Natural killer cell (primary cell): ENCODE measurements at regions not wholly inside any gene's neighbourhood (a gene's known extent, or its start where the extent isn't known, plus 50 kb on each side); places are given as distances from the start of the nearest gene placed in this dataset.

ENCODE experiments used
- ATAC-seq, 3 donors: fragments of 150-1000 bp in 2 of 3; fragments of 200-7000 bp in 1 of 3; cut with Tn5 transposase; 1 replicate in 1 of 3; 2 replicates in 2 of 3; pipeline ENCODE4 v1.10.0; 2021; ENCODE audit warnings: mild to moderate bottlenecking in 2 of 3, moderate library complexity in 2 of 3
- DNase-seq, 2 donors: peaks; one replicate each; pipeline versions ENCODE4 v3.0.0 to v3.0.0-alpha.2; 2013 to 2021; ENCODE audit warnings: mixed read lengths in 1 of 2
- H3K27ac ChIP-seq: one replicate; pipeline ENCODE4 v1.5.1; 2013; ENCODE audit warnings: mild to moderate bottlenecking, low read length
- H3K27me3 ChIP-seq: one replicate; pipeline ENCODE4 v1.6.1; 2013; ENCODE audit warnings: low read length; ENCODE audit not compliant: control insufficient read depth, insufficient read depth
- H3K36me3 ChIP-seq: one replicate; pipeline ENCODE4 v1.6.1; 2013; ENCODE audit warnings: low read length; ENCODE audit not compliant: control insufficient read depth, insufficient read depth
- H3K4me1 ChIP-seq: one replicate; pipeline ENCODE4 v1.6.1; 2013; ENCODE audit warnings: low read length; ENCODE audit not compliant: control insufficient read depth, insufficient read depth
- H3K4me3 ChIP-seq: one replicate; pipeline ENCODE4 v1.5.1; 2013; ENCODE audit warnings: low read length
- H3K9me3 ChIP-seq: one replicate; pipeline ENCODE4 v1.6.1; 2013; ENCODE audit warnings: low read length; ENCODE audit not compliant: control insufficient read depth, insufficient read depth
- H3K27ac Mint-ChIP-seq, 2 donors: one replicate each; pipeline ENCODE4 v1.8.0; 2022; ENCODE audit warnings: mild to moderate bottlenecking in 2 of 2, mixed read lengths in 2 of 2, moderate library complexity in 1 of 2
- H3K27me3 Mint-ChIP-seq, 2 donors: one replicate each; pipeline ENCODE4 v1.8.0; 2022; ENCODE audit warnings: low read depth in 2 of 2, mixed read lengths in 2 of 2
- H3K36me3 Mint-ChIP-seq: one replicate; pipeline ENCODE4 v1.8.0; 2022; ENCODE audit warnings: mixed read lengths
- H3K4me1 Mint-ChIP-seq, 2 donors: one replicate each; pipeline ENCODE4 v1.8.0; 2022; ENCODE audit warnings: mixed read lengths in 2 of 2
- H3K4me3 Mint-ChIP-seq: one replicate; pipeline ENCODE4 v1.8.0; 2022; ENCODE audit warnings: mild to moderate bottlenecking, moderate library complexity, mixed read lengths
- H3K9me3 Mint-ChIP-seq, 2 donors: one replicate each; pipeline ENCODE4 v1.8.0; 2022; ENCODE audit warnings: mixed read lengths in 2 of 2
- WGBS: methylation state at CpG from one replicate; pipeline ENCODE4 v1.1.7; 2013; ENCODE audit warnings: missing lambda C conversion rate; ENCODE audit not compliant: insufficient coverage; 5-methylcytosine and 5-hydroxymethylcytosine counted together
- intact Hi-C: fragments of 100-400 bp; cut with micrococcal nuclease; formaldehyde crosslinking; loops from one replicate; pipeline ENCODE4 v1.14.2; 2022
- TF ChIP-seq, protein P1 (sequence below): fragments of 200-600 bp; IDR thresholded peaks from one replicate; pipeline ENCODE4 v1.8.0; 2022; ENCODE audit warnings: antibody characterized with exemption

GRCh38 chr2:173715441-173715840 is 249.7 kb downstream of the SP3 start:
- Mint-ChIP-seq H3K27ac (no peak overlapping the region), H3K4me3 (no peak overlapping the region), H3K27me3 (peaks cover 6 to 9% of the 10 kb centered on the region in 2 donors), H3K9me3 (no peaks in the 10 kb centered on the region), H3K4me1 (no peaks in the 10 kb centered on the region), H3K36me3 (no peaks in the 10 kb centered on the region)
- no peaks in the 10 kb centered on the region for H3K4me1 ChIP-seq
- H3K4me3 ChIP-seq: no peak overlapping the region
- H3K27ac ChIP-seq: no peak overlapping the region
- TF ChIP-seq, protein P1, sequence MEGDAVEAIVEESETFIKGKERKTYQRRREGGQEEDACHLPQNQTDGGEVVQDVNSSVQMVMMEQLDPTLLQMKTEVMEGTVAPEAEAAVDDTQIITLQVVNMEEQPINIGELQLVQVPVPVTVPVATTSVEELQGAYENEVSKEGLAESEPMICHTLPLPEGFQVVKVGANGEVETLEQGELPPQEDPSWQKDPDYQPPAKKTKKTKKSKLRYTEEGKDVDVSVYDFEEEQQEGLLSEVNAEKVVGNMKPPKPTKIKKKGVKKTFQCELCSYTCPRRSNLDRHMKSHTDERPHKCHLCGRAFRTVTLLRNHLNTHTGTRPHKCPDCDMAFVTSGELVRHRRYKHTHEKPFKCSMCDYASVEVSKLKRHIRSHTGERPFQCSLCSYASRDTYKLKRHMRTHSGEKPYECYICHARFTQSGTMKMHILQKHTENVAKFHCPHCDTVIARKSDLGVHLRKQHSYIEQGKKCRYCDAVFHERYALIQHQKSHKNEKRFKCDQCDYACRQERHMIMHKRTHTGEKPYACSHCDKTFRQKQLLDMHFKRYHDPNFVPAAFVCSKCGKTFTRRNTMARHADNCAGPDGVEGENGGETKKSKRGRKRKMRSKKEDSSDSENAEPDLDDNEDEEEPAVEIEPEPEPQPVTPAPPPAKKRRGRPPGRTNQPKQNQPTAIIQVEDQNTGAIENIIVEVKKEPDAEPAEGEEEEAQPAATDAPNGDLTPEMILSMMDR: no peak
- DNase-seq (no peak), ATAC-seq (no peak)
- 91% methylated on average over 5 of the region's 5 CpGs for WGBS
- H3K36me3 ChIP-seq: no peaks in the 10 kb centered on the region
- no peaks in the 10 kb centered on the region for H3K9me3 ChIP-seq
- intact Hi-C loops: no loop called here
- H3K27me3 ChIP-seq: peaks cover 2% of the 10 kb centered on the region

DNA sequence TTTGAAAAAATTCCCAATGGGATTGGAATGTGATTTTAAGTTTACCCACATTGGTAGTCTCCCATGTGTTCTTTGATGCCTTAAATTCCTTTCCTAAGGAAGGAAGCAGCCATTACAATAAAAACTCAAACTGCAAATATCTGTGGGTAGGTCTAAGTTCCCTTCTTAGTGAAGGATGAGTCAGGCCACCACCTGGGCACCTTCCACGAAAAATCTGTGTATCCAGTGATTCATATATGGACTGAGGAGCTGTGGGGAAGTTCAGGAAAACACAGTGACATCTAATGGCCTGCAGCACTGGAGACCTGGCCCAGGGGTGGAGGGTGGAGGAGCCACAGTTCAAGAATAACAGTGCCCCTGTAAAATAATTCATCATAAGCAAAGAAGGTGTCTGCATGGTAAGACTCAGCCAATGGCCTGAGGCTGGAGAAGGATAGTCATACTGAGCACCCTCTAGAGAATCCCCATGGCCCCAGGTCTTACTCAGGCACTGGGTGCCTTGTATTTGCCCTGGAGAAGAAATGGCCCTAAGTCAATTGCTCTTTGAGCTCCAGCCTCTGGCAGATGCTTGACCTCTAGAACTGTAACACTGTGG is 248.6 kb downstream of the SP3 start:
- intact Hi-C loops: no loop called here
- Mint-ChIP-seq H3K27ac (no peak overlapping the region), H3K4me1 (no peaks in the 10 kb centered on the region), H3K4me3 (no peak overlapping the region), H3K36me3 (no peaks in the 10 kb centered on the region), H3K27me3 (peaks cover 15 to 17% of the 10 kb centered on the region in 2 donors), H3K9me3 (no peaks in the 10 kb centered on the region)
- Histone ChIP-seq H3K36me3 (no peaks in the 10 kb centered on the region), H3K9me3 (no peaks in the 10 kb centered on the region), H3K4me1 (no peaks in the 10 kb centered on the region), H3K27me3 (peaks cover 2% of the 10 kb centered on the region), H3K4me3 (no peak overlapping the region), H3K27ac (no peak overlapping the region)
- TF ChIP-seq, protein P1: no peak
- WGBS: 39% methylated on average over 1 of the region's 1 CpG
- DNase-seq (no peak), ATAC-seq (no peak)

DNA sequence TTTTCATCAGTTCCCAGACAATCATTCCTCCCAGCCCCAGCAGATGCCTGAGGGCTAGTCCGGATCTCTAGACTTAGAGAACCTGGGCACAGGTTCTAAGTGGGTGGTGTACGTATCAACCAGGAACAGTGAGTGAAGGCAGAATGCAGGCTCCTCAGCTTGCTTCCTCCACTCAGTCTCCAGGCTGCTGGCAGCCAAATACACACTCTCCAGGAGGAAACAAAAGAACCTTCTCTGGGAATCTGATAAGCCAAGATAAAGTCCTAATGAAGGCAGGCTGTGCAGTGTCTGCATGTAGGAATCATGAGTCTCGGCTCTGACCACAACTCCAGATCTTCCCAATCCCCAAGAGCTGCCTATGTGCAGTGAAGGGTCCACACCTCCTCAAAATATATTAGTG is 245.7 kb downstream of the SP3 start:
- Histone ChIP-seq H3K36me3 (no peaks in the 10 kb centered on the region), H3K4me1 (no peaks in the 10 kb centered on the region), H3K4me3 (no peak overlapping the region), H3K27me3 (peaks cover 4% of the 10 kb centered on the region), H3K27ac (no peak overlapping the region), H3K9me3 (no peaks in the 10 kb centered on the region)
- Mint-ChIP-seq H3K27ac (no peak overlapping the region), H3K9me3 (no peaks in the 10 kb centered on the region), H3K36me3 (no peaks in the 10 kb centered on the region), H3K4me1 (no peaks in the 10 kb centered on the region), H3K4me3 (no peak overlapping the region), H3K27me3 (peaks cover 24 to 33% of the 10 kb centered on the region in 2 donors)
- 93% methylated on average over 2 of the region's 3 CpGs for WGBS
- DNase-seq (no peak), ATAC-seq (no peak)
- intact Hi-C loops: no loop called here
- TF ChIP-seq, protein P1: no peak

GRCh38 chr2:173720306-173720705 is 244.9 kb downstream of the SP3 start:
- H3K27me3 Mint-ChIP-seq: peaks cover 22 to 33% of the 10 kb centered on the region in 2 donors
- H3K36me3 ChIP-seq: no peaks in the 10 kb centered on the region
- 87% methylated on average over 1 of the region's 1 CpG for WGBS
- DNase-seq: no peak
- no peak overlapping the region for H3K27ac Mint-ChIP-seq
- no peak overlapping the region for H3K4me3 ChIP-seq
- intact Hi-C loops: no loop called here
- H3K4me3 Mint-ChIP-seq: no peak overlapping the region
- H3K36me3 Mint-ChIP-seq: no peaks in the 10 kb centered on the region
- TF ChIP-seq, protein P1: no peak
- ATAC-seq: no peak
- H3K9me3 ChIP-seq: no peaks in the 10 kb centered on the region
- H3K4me1 ChIP-seq: no peaks in the 10 kb centered on the region
- H3K4me1 Mint-ChIP-seq: no peaks in the 10 kb centered on the region
- H3K27me3 ChIP-seq: peaks cover 4% of the 10 kb centered on the region
- no peaks in the 10 kb centered on the region for H3K9me3 Mint-ChIP-seq
- no peak overlapping the region for H3K27ac ChIP-seq
